ENCODE measurements at regions not wholly inside any gene's neighbourhood (a gene's known extent, or its start where the extent isn't known, plus 50 kb on each side); places are given as distances from the start of the nearest gene placed in this dataset.

DNA sequence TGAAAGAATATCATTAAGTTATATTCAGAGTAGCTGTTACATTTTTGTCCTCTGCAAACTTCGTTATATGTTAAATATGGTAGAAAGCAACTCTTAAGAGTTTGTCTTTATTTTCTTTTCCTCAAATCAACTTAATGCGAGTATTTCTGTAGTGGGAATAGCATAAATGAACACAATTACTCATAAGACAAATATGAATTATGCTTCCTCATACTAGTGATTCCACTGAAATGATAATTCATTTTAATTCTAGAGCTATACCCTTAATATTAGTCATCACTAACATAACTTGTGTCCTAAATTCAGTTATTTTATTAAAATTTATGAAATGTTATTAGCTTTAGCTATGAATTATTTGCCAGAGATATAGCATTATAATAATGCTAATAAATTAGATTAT, 820.6 kb upstream of the KCND2 start:
- peak in 1 of 2 donors; percentile 48 for DNase-seq (ENCODE audit: low read depth in 2 of 2)
- H3K4me3 ChIP-seq (replicated peaks in 1 of 2; ENCODE audit: low read depth in 2 of 2, low read length in 2 of 2): no peak overlapping the region
- TF ChIP-seq, protein P1, sequence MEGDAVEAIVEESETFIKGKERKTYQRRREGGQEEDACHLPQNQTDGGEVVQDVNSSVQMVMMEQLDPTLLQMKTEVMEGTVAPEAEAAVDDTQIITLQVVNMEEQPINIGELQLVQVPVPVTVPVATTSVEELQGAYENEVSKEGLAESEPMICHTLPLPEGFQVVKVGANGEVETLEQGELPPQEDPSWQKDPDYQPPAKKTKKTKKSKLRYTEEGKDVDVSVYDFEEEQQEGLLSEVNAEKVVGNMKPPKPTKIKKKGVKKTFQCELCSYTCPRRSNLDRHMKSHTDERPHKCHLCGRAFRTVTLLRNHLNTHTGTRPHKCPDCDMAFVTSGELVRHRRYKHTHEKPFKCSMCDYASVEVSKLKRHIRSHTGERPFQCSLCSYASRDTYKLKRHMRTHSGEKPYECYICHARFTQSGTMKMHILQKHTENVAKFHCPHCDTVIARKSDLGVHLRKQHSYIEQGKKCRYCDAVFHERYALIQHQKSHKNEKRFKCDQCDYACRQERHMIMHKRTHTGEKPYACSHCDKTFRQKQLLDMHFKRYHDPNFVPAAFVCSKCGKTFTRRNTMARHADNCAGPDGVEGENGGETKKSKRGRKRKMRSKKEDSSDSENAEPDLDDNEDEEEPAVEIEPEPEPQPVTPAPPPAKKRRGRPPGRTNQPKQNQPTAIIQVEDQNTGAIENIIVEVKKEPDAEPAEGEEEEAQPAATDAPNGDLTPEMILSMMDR (IDR thresholded peaks at IDR 0.05; ENCODE audit: low read depth, low read length): no peak

DNA sequence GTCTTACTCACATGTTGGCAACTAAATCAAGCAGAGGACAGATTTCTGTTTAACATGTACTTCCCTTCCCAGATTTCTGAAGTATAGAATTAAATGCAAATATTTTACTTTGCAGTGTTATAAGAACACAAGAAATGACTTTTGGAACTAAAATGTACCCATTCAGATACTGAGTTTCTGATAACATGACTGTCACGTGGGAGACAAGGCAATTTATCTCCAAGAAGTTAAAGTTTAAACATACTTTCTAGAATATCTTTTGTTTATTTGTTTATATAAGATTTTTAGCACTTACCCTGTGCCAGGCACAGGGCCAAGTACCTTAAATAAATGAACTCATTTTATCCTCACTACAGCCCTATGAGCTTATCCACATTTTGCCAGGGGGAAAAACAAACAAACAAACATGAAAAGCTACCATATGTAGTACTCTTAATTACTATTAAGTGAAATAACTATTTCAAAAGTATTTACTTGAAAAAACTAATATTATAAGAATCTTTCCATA, 807.1 kb upstream of the KCND2 start:
- TF ChIP-seq, protein P1 (IDR thresholded peaks at IDR 0.05; ENCODE audit: low read depth, low read length): no peak
- no peak for DNase-seq (ENCODE audit: low read depth in 2 of 2)
- no peak overlapping the region for H3K4me3 ChIP-seq (replicated peaks in 1 of 2; ENCODE audit: low read depth in 2 of 2, low read length in 2 of 2)

DNA sequence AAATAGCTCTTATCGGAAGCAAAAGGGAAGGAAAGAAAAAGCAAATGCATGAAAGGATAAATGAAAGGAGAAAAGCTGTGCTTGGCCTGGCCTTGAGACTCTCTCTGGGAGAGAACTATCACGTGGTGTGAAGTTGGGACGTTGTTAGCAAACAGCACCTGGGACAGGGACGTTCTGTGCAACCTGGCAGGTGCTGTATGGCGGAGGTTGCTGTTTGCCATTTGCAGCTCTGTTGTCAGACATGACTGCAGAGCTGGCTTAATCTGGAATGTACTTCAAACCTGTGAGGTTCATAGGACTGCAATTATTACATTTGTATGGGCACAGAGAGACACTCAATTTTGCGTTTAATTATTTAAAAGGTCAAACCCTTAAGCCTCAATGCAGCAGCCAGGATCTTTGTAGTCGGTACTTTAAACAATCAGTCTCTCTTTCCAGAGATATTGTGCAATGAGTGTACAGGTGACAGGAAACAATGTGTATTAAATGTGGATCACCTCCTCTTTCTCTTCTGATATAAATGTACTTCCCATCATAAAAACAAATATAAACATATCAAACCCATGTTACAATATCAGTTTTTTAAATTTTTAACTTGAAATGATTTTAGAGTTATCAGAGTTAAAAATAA, 800.5 kb upstream of the KCND2 start:
- no peak for DNase-seq (ENCODE audit: low read depth in 2 of 2)
- no peak overlapping the region for H3K4me3 ChIP-seq (replicated peaks in 1 of 2; ENCODE audit: low read depth in 2 of 2, low read length in 2 of 2)
- TF ChIP-seq, protein P1 (IDR thresholded peaks at IDR 0.05; ENCODE audit: low read depth, low read length): no peak

- no peak overlapping the region for H3K4me3 ChIP-seq (replicated peaks in 1 of 2; ENCODE audit: low read depth in 2 of 2, low read length in 2 of 2)
- peak; percentile 11 to 46 for DNase-seq (ENCODE audit: low read depth in 2 of 2)
- TF ChIP-seq, protein P1 (IDR thresholded peaks at IDR 0.05; ENCODE audit: low read depth, low read length): peak; percentile 60
Measured at GRCh38 chr7:119482209-119482608, 790.8 kb upstream of the KCND2 start.

GRCh38 chr7:119482671-119483070, 790.3 kb upstream of the KCND2 start:
- TF ChIP-seq, protein P1 (IDR thresholded peaks at IDR 0.05; ENCODE audit: low read depth, low read length): no peak
- no peak for DNase-seq (ENCODE audit: low read depth in 2 of 2)
- H3K4me3 ChIP-seq (replicated peaks in 1 of 2; ENCODE audit: low read depth in 2 of 2, low read length in 2 of 2): no peak overlapping the region

DNA sequence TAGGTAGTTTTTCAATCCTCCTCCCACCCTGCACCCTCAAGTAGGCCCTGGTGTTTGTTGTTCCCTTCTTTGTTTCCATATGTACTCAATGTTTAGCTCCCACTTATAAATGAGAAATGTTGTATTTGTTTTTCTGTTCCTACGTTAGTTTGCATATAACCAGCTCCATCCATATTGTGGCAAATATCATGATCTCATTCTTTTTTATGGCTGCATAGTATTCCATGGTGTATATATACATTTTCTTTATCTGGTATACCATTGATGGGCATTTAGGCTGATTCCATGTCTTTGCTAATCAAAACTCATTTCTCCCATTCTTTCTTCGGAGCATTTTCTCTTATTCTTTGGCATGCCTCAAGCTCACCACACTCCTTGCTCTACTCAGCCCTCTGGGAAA, 789.6 kb upstream of the KCND2 start:
- no peak for DNase-seq (ENCODE audit: low read depth in 2 of 2)
- TF ChIP-seq, protein P1 (IDR thresholded peaks at IDR 0.05; ENCODE audit: low read depth, low read length): no peak
- H3K4me3 ChIP-seq (replicated peaks in 1 of 2; ENCODE audit: low read depth in 2 of 2, low read length in 2 of 2): no peak overlapping the region

DNA sequence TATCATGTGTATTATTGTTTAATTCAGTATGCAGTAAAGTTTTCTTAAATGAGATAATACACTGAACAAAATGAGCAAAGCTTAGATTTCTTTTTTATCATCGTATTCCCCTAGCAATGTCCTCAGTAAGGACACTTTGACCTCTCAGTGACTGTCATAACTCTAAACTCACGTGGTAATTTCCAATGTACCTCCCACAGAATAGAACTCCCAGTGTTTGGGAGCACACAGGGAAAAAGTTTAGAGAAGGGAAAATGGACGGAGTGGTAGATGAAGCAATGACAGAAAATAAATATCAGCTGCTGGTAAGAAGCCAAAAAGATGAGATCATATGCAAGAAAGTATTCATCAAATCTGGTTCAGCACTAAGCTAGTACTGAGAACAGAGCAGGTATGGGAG, 758.6 kb upstream of the KCND2 start:
- peak in 1 of 2 donors; percentile 45 for DNase-seq (ENCODE audit: low read depth in 2 of 2)
- H3K4me3 ChIP-seq (replicated peaks in 1 of 2; ENCODE audit: low read depth in 2 of 2, low read length in 2 of 2): no peak overlapping the region
- TF ChIP-seq, protein P1 (IDR thresholded peaks at IDR 0.05; ENCODE audit: low read depth, low read length): no peak
